Lower lobe of right lung (tissue), 2 donors: ENCODE measurements at regions not wholly inside any gene's neighbourhood (a gene's known extent, or its start where the extent isn't known, plus 50 kb on each side); places are given as distances from the start of the nearest gene placed in this dataset.

Experiments used
- ATAC-seq, 2 donors: fragments of 200-7000 bp; cut with Tn5 transposase; one replicate each; pipeline ENCODE4 v1.9.1; 2020 to 2022; ENCODE audit warnings: mild to moderate bottlenecking in 2 of 2, moderate library complexity in 2 of 2
- DNase-seq: peaks from one replicate; pipeline ENCODE4 v3.0.0-alpha.2; 2020
- H3K27ac ChIP-seq: fragments of 200-600 bp; one replicate; pipeline ENCODE4 v1.8.0; 2022
- H3K27me3 ChIP-seq: fragments of 200-600 bp; one replicate; pipeline ENCODE4 v1.8.0; 2022; ENCODE audit warnings: low read depth
- H3K36me3 ChIP-seq: fragments of 200-600 bp; one replicate; pipeline ENCODE4 v1.8.0; 2022; ENCODE audit warnings: mild to moderate bottlenecking
- H3K4me1 ChIP-seq: fragments of 200-600 bp; one replicate; pipeline ENCODE4 v1.8.0; 2022
- H3K4me3 ChIP-seq: fragments of 200-600 bp; one replicate; pipeline ENCODE4 v1.8.0; 2022; ENCODE audit warnings: mild to moderate bottlenecking
- H3K9me3 ChIP-seq: fragments of 200-600 bp; one replicate; pipeline ENCODE4 v1.8.0; 2022
- CTCF ChIP-seq: fragments of 200-600 bp; IDR thresholded peaks from one replicate; pipeline ENCODE4 v1.8.0; 2022; ENCODE audit warnings: antibody characterized with exemption, mild to moderate bottlenecking
- intact Hi-C: fragments of 100-400 bp; cut with DNase I; formaldehyde crosslinking; loops from one replicate; pipeline ENCODE4 v1.11.0; 2022
- donor health status: DM: no; HTN: yes; CAD: no; lungs with severe emphysema.

GRCh38 chr1:78385744-78386462, 104.9 kb upstream of the PTGFR start:
- Histone ChIP-seq H3K27me3 (no peaks in the 10 kb centered on the region), H3K27ac (no peak overlapping the region), H3K4me1 (no peaks in the 10 kb centered on the region), H3K9me3 (no peaks in the 10 kb centered on the region), H3K4me3 (no peak overlapping the region), H3K36me3 (no peaks in the 10 kb centered on the region)
- TF ChIP-seq CTCF, result no peak
- intact Hi-C loops, result no loop called here
- no peak for ATAC-seq
- no peak for DNase-seq

- no peak for DNase-seq
- no peak for ATAC-seq
- no peaks in the 10 kb centered on the region for H3K9me3 ChIP-seq
Observed at GRCh38 chr1:78387201-78387600, 103.6 kb upstream of the PTGFR start.

GRCh38 chr1:78387871-78388270, 102.9 kb upstream of the PTGFR start:
- Histone ChIP-seq H3K27ac (no peak overlapping the region), H3K4me1 (no peaks in the 10 kb centered on the region), H3K27me3 (no peaks in the 10 kb centered on the region), H3K36me3 (no peaks in the 10 kb centered on the region), H3K4me3 (no peak overlapping the region), H3K9me3 (no peaks in the 10 kb centered on the region)
- no peak for DNase-seq
- ATAC-seq, result no peak
- TF ChIP-seq CTCF, result no peak
- intact Hi-C loops, result no loop called here

More at GRCh38 chr1:78387201-78387600, 103.6 kb upstream of the PTGFR start:
- H3K4me1 ChIP-seq, result no peaks in the 10 kb centered on the region
- H3K4me3 ChIP-seq, result no peak overlapping the region
- no peak for TF ChIP-seq CTCF
- no peak overlapping the region for H3K27ac ChIP-seq
- intact Hi-C loops, result no loop called here
- H3K36me3 ChIP-seq, result no peaks in the 10 kb centered on the region
- no peaks in the 10 kb centered on the region for H3K27me3 ChIP-seq

- intact Hi-C loops, result no loop called here
- no peaks in the 10 kb centered on the region for H3K4me1 ChIP-seq
- H3K36me3 ChIP-seq, result no peaks in the 10 kb centered on the region
- H3K27ac ChIP-seq, result no peak overlapping the region
- no peaks in the 10 kb centered on the region for H3K9me3 ChIP-seq
- ATAC-seq (no peak), DNase-seq (no peak)
- no peak overlapping the region for H3K4me3 ChIP-seq
- no peak for TF ChIP-seq CTCF
- no peaks in the 10 kb centered on the region for H3K27me3 ChIP-seq
Observed at GRCh38 chr1:78388275-78388674, 102.5 kb upstream of the PTGFR start.

GRCh38 chr1:78401148-78401547, 89.6 kb upstream of the PTGFR start:
- H3K9me3 ChIP-seq, result no peaks in the 10 kb centered on the region
- no peaks in the 10 kb centered on the region for H3K4me1 ChIP-seq
- H3K4me3 ChIP-seq, result no peak overlapping the region
- no peaks in the 10 kb centered on the region for H3K27me3 ChIP-seq
- intact Hi-C loops, result no loop called here
- H3K36me3 ChIP-seq, result no peaks in the 10 kb centered on the region
- ATAC-seq (no peak), DNase-seq (no peak)
- TF ChIP-seq CTCF, result no peak
- no peak overlapping the region for H3K27ac ChIP-seq
